ENCODE measurements at regions not wholly inside any gene's neighbourhood (a gene's known extent, or its start where the extent isn't known, plus 50 kb on each side); places are given as distances from the start of the nearest gene placed in this dataset.
A peak's percentile ranks its signal among the peaks of the same experiment; 100 is the strongest.
"Not testable (repeated sequence)": the region's sequence is repeated elsewhere in the genome, so short reads cannot be mapped to it uniquely, and the experiment has no call there.

DNA sequence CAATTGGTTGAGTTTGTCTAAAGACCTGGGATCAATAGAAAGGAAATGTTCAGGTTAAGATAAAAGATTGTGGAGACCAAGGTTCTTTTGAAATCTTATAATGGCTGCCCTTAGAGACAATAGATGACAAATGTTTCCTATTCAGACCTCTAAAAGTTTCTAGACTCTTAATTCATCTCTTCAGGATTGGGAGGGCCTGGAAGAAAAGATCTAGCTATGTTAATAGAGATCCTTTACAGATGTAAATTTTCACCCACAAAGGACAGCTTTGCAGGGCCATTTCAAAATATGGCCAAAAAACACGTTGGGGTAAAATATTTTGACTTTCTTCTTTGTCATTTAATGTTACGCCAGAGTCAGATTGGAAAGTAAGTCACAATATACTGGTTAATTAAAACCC is 1739.6 kb downstream of the ARAP2 start:
- not testable (repeated sequence) for DNase-seq

- not testable (repeated sequence) for DNase-seq
Observed at GRCh38 chr4:34506511-34507092, 1737.7 kb downstream of the ARAP2 start.

DNA sequence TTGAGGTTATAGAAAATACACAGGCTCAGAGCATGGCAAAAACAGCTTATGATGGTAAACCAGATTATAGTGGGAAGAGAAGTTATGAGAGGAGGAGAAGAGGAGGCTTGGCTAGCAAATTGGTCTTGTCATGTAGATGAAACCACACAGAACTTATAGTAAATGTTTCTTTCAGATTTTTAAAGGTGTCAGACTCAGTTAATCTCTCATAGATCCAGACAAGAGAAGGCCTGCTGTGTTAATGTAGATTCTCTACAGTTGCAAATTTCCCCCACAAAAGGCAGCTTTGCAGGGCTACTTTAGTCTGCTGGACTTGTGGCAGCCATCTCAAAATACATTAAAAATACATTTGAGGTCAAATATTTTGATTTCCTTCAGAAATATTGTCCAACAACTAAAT is 1731.7 kb downstream of the ARAP2 start:
- no peak for DNase-seq

DNA sequence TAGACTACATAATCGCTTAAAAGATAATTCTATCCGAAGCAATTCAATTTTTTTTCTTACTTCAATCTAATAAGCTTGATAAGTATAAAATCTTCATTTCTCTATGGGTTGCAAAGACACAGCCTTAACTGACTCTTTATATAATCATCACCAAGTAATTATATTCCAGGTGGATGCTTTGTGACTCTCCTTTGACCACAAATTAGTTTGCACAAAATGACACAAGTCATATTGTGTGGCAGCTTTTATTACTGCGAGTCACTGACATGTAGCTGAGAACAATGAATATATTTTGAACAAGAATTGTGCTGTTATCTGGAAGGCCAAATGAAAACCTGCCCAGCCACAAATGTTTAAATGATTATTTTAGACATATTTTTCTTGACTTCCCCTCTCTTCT is 1727.8 kb downstream of the ARAP2 start:
- DNase-seq: no peak

- no peak for DNase-seq
Observed at GRCh38 chr4:34534916-34535315, 1709.4 kb downstream of the ARAP2 start.

DNA sequence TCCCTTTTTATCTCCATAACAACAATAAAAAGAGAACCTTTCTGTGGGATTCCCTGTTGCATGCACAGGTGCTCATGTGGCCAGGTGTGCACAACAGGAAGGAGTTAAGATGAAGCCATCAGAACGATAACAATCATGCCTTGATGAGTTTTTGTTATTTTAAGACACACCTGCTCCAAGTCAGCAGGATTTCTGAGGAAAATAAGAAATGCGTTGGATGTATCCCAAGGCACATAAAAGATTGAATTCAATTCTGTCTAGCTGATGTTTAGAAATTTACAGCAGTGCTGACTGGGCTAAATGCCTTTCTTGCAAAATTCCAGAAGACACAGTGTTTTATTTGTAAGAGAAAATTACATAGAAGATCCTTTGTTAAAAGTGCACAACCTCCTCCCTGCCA is 1678.2 kb downstream of the ARAP2 start:
- DNase-seq: no peak

DNA sequence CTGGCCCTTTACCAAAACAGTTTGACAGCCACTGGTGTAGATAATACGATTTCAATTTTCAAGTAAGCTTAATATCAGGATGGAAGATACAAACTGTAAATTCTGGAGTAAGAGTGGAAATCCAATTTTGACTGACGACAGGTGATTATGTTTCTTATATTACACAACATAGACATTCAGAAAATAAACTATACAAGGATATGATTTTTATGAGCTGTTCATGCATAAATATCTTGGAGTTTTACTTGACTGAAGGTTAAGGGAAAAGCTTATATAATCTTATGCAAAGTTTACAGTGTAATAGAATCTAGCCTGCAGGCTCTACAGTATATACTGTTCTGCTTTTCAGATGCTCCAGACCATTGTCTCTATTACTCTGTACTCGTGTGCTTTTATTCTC is 1672.3 kb downstream of the ARAP2 start:
- no peak for DNase-seq

GRCh38 chr4:34615315-34615714 is 1629.0 kb downstream of the ARAP2 start:
- no peak for DNase-seq

DNA sequence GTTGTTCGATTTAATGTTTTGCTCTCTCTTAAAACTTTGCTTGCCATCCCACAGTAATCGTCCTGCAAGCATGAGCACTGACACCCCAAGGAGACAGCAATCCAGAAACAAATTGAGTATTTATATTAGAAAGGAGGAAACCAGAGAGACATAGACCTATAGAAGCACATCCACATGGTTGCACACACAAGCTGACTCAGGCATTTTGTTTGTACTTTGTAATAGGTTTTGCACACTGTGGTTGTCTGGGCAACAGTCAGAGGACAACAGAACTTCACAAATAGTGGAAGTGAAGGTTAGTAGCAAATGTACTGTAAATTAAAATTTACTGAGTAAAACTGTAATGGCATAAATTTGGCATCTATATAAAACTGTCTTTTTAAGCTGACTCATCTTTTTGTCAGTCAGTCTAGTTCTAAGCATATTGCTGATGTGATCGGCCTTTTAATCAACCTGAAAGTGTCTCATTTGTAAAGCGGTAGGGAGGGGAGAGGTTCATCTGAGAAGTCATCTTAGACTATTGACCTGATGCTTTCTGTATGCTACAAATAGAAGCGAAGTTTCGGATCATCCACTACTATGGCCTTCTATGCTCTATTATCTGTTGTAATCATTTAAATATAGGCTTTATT is 1624.7 kb downstream of the ARAP2 start:
- no peak for DNase-seq

GRCh38 chr4:34628471-34628870 is 1615.8 kb downstream of the ARAP2 start:
- no peak for DNase-seq

DNA sequence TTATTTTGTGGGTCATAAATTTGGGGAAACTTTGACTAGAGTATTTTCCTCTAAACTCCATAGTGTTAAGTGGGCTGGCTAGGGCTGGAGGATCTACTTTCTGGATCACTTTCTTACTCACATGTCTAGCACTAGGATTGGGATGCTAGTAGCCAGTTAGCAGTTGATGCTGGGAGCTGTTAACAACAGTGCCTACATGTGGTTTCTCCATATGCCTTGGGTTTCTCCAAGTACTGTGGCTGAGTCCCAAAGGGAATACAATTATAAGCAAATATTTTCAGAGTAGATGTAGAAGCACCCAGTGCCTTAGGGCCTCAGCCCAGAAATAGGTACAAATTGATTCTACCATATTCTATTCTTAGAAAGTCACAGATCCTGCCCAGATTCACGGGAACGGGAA is 1614.9 kb downstream of the ARAP2 start:
- no peak for DNase-seq

DNA sequence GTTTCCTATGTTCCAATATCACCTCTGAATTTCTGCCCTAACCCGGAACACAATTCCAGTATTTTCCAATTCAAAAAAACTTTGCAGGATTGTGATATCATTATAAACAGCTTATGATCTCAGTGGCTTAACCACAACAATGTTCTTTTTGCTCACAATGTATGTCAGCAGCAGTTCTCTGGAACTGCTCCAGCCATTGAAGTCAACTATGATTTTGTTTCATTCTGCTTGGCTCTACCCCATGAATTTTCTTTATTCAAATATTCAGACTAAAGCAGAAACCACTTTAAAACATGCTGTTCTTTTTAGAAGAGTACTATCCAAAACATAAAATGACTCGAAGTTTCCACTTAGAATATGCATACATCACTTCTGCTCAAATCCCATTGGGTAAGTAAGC is 1611.1 kb downstream of the ARAP2 start:
- no peak for DNase-seq

DNA sequence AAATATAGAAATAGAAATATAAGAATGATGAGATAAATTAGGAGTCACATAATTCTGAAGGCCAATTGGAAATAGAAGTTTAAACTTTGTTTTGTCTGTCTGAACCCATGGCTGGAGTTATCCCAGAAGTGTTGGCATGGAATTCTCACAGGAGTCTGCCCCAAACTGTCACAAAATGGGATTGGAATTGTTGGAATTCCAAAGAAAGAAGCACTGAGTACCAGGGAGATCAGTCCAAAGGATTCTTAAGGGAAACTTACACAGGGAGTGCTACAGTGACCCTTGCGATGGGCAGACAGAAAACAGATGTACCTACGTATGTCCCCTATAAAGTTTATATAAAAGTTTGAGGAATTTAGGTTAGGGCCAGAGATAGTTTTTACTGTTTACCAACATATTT is 1607.7 kb downstream of the ARAP2 start:
- no peak for DNase-seq

GRCh38 chr4:34643476-34643875 is 1600.8 kb downstream of the ARAP2 start:
- no peak for DNase-seq

- DNase-seq: no peak
Observed at GRCh38 chr4:34644579-34645115, 1599.7 kb downstream of the ARAP2 start.

GRCh38 chr4:34649716-34650115 is 1594.6 kb downstream of the ARAP2 start:
- DNase-seq: no peak

DNA sequence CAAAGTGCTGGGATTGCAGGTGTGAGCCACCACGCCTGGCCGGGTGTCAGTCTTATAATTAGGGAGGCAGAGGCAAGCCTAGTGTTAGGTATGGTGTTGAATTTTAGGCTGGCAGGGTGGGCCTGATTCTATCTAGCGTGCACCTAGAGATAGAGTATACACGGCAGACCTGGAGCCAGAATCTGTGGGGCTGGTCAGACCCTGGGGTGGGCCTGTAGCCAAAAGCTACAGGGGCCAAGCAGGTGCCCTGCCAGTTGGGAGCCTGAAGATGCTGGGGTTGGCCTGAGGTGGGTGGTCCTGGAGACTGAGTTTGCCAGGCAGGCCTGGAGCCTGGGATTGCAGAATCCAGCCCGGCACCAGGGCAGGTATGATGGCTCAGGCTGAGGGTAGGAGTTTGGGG is 1580.3 kb downstream of the ARAP2 start:
- DNase-seq: no peak

- no peak for DNase-seq
Observed at GRCh38 chr4:34676400-34676799, 1567.9 kb downstream of the ARAP2 start.

- no peak for DNase-seq
Observed at GRCh38 chr4:34678431-34678830, 1565.9 kb downstream of the ARAP2 start.

DNA sequence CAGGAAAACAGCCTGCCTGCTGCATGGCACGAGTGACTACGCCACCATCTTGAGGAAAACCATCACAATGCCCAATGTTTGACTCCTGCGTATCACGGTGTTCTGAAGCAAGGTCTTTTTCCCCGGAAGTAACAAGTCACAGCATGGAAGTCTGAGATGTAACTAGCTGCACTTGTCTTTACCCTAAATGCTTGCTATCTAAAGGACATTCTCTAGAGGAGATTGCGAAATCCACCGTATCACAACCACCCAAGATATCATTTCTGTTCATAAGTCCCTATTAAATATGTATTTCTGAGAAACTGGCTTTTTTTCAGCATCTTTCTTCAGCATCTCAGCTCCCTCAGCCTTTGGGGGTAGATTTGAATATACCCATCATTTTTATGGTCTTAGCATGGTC is 1565.1 kb downstream of the ARAP2 start:
- DNase-seq: no peak

DNA sequence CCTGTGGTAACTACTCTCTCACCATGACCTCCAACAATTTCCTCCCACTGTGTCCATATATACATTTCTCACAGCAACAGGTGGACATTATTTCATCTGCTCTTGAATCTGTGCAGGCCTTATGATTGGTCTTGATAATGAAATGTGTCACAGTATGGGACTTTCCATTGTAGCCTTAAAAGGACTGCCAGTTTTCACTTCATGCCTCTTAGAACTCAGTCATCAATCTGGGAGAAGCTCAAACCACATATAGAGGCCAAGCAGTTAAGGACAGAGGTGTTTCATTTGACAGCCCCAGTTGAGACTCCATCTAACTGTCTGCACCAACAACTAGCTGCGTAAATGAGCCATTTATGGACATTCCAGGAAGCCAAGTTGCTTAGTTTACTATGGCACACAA is 1534.8 kb downstream of the ARAP2 start:
- DNase-seq: no peak

DNA sequence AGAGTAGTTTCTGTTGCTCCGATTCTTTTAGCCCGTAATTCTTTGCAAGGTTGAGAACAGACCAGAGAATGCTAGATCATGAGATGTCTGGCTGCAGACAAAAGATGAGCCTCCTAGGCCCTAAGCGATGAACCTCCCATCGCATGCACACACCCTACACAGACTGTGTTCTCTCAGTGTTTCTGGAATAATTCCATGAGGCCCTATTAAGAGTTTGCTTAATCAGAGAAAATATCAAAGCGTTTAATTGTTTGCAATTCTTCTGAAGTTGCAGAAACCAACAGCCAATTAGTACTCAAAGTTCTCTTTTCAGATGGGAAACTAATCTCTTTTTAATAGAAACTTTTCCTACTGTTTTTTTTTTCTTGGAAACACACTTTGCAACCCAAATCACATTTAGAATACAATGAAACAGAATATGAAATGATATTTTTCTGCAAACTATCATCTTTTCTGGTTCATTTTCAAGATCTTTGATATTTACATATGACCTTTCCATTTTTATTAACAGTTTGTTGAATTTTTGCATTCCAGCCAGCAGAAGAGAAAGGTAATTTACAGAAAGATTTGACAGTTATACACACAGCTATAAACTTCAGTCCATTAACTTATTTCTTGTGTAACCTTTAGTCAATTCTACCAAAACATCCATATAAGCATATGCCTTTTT is 1525.6 kb downstream of the ARAP2 start:
- no peak for DNase-seq

- DNase-seq: peak; percentile 4
Observed at GRCh38 chr4:34720571-34720970, 1523.7 kb downstream of the ARAP2 start.

DNA sequence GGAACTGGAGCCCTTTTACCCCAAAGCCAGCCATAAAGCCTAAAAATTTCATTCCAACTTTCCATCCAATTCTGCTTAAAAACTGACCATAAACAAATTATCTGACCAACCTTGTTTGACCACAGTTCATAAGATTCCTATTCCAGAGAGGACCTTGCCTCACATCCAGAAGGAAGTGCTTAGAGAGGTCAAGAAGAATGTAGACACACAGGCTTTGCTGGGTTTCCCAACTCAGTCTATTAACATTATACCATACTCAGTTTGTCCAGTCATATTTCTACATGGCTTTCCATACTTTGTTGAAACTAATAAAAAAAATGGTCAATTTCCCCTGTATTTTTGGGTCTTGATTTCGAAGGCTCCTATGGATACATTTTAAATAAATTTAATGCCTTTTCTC is 1522.5 kb downstream of the ARAP2 start:
- DNase-seq: no peak

All from NCI-H2171 treated with DMSO at 0.1 percent for 48 hours (cell line).